COR-L47 (cell line): ENCODE measurements at regions not wholly inside any gene's neighbourhood (a gene's known extent, or its start where the extent isn't known, plus 50 kb on each side); places are given as distances from the start of the nearest gene placed in this dataset.
"Not testable (repeated sequence)": the region's sequence is repeated elsewhere in the genome, so short reads cannot be mapped to it uniquely, and the experiment has no call there.

ENCODE experiments used
- DNase-seq: peaks from one replicate; lab custom pipeline; 2025; lab: John Stamatoyannopoulos, UW

- no peak for DNase-seq
These were observed 404.9 kb upstream of the MMS22L start for GRCh38 chr6:97687916-97688315.

GRCh38 chr6:97689078-97689754, 406.2 kb upstream of the MMS22L start:
- DNase-seq: no peak

DNA sequence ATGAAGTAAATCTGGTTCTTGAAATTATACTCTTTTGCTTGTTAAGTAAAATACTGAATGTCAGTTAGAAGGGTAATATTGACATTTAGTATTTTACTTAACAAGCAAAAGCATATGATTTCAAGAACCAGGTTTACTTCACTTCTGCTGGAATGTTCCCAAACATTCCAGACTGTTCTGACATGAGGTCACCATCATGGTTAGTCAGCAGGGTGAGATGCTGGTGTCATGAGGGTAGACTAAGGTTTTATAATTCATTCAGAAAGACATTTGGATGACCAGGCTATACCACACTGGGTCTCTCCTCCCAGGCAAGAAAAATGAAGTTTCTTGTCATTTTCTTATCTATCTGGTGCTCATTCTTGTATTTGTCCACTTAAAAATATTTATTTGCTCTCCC, 414.4 kb upstream of the MMS22L start:
- no peak for DNase-seq

DNA sequence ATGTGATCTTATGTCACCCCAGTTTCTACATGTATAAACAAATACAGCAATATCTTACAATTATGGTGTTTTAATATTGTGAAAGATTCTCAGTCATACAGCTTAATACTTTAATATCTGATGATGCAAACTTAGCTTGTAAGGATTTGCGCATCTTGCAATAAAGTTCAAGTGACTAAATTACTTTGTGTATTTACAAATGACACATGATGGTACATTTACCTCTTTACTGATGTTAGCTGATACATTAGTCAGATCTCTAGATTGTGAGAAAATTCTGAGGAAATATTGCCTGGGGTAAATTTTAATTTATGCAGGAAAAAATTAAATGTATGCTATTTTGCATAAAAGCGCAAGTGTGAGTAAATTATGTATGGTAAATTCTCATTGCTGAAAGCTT, 418.8 kb upstream of the MMS22L start:
- DNase-seq: no peak

GRCh38 chr6:97702248-97702647, 419.2 kb upstream of the MMS22L start:
- no peak for DNase-seq

DNA sequence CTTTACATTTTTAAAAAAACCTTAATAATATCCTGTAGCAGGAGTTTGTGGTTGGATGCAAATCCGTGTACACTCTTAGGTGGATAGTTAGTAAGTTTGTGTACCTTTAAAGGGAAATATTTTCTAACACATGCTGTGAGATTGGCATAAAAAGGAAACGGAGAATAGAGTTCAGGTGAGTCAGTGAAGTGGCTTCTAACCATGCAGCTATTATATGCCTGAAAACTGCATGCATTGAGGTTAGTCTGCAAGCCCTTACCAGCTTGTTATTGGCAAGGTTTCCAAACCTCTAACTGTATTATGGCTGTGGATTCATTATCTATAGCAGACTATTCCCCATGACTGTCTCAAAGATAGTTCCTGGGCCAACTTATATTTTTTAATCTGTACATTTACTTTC, 420.6 kb upstream of the MMS22L start:
- no peak for DNase-seq

DNA sequence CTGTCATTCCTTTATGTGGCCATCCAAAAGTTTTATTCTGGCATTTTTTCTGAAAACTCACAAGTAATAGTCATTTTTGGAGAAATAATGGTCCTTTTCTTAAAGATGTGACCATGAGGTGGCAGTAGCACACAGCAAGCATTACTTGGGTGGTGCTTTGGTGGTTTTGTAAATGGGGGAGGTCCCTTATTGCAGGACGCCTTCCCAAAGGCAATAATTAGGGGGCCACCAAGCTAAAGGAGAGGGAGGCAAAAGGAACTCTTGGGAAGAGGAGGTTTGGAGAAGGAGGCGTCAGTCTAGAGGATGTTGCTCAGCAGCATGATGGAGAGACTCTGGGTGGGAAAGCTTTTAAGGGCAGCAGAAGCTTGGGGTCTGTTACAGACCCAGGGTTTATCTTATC, 422.6 kb upstream of the MMS22L start:
- peak; percentile 9 for DNase-seq

DNA sequence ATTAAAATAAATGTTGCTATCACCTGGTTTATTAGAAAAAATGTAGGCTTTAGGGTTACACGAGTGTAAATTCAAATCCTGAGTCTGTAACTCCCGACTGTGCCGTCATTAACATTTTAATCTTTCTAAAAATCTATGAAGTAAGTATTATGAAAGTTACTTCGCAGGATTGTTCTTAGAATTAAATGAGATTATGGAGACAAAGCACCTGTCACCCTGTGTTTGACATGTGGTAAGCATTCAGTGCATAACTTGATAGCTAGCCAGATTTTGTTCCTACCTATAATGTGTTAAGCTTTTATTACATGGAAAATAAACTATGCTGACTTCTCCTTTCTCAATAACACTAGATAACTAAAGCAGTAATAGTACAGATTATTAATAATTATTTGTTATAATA, 429.7 kb upstream of the MMS22L start:
- DNase-seq: no peak

DNA sequence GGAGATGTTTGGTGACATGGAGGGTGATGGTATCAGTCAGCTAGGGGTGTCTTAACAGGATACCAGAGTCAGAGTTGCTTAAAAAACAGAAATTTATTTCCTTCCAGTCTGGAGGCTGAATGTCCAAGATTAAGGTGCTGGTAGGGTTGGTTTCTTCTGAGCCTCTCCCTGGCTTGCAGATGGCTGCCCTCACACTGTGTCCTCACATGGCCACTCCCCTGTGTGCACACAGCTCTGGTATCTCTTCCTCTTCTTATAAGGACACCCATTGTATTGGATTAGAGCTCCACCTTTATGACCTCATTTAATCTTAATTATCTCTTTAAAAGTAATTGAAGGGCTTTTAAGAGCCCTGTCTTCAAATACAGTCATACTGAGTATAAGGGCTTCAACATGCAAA, 431.8 kb upstream of the MMS22L start:
- DNase-seq: no peak

DNA sequence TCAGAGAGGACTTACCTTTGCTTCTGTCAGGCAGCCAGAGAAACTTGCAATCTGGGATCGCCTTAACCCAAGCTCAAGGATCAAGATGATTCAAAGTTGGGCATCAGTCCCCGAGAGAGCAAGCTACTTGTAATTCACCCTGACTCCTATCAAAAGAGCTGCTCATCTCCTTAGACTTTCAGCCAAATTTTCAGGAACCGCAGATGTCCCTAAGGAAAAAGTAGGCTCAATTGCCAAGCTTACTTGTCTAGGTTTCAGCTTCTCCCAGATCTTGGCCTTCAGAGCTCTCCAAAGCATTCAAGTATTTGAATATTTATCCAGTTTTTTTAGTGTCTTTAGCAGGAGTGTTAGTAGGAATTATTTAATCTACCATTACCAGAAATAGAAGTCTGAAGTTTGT, 434.1 kb upstream of the MMS22L start:
- DNase-seq: no peak

- DNase-seq: peak; percentile 49
These were observed 443.4 kb upstream of the MMS22L start for GRCh38 chr6:97726378-97726777.

DNA sequence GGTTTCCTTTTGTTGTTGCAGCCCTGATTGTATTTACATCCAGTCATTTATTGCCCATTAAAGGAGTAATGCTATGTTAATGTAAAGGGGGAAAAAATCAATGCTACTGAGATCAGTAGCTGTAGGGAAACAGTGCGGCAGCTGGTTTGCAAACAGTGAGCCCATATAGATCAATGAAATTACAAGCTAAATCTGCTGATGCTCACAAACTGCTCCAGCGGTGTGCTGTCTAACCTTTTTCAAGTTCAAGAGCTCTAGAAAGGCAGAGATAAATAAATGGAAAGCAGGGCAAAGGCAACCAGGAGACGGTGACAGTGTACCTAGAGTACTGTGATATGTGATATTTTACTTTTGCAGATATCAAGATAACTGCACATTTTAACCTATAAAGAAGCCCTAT, 449.0 kb upstream of the MMS22L start:
- DNase-seq: no peak

GRCh38 chr6:97757575-97757974, 474.6 kb upstream of the MMS22L start:
- DNase-seq: no peak

- DNase-seq: no peak
These were observed 482.4 kb upstream of the MMS22L start for GRCh38 chr6:97765461-97765860.

DNA sequence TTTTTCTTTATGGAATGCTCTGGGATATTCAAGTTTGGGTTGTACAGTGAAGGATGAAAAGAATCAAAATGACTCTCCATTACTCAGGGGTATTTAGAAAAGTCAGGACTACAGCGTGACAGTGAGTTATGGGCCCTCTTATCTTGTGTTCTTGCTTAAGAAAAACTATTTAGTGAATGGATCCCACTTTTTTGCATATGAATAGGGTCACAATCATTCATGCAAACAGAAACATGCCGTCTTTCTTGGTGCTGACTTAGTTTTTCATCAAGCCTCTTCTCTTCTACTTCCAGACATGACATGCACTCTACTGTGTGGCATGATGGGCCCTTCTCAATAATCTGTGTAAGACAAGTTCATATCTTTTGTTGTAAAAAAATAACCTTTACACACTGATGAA, 488.4 kb upstream of the MMS22L start:
- DNase-seq: no peak

- DNase-seq: no peak
These were observed 492.0 kb upstream of the MMS22L start for GRCh38 chr6:97775012-97775411.

DNA sequence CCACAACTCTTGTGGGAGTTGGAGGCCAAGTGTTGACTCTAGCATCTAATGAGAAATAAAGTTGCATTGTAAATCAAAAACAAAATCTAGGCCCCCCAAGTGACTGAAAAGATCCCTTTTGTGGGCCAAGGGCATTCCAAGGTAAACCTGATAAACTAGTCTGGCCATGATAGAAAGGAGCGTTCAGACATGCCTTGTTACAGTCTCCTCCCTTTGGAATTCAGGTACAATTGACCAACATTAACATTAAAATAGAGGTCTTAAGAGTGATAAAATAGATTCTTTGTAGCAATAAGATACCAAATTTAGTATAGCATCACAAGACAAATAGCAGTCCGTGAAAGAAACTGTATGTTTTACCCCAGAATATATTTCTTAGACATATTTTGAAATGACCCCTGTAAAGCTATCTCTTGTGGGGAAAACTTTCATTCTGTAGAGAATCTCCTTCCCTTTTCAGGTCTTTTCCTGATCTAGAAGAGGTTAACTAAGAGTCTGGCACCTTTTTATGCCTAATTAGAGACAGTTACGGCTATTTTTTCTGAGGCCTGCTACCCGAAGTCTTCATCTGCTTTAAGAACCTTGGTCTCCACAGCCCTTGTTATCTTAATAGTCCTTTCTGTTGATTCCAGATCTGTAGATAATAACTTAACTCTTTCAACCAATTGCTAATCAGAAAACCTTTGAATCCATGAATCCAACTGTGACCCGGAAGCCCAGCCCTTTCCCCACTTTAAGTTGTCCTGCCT, 495.4 kb upstream of the MMS22L start:
- DNase-seq: no peak

DNA sequence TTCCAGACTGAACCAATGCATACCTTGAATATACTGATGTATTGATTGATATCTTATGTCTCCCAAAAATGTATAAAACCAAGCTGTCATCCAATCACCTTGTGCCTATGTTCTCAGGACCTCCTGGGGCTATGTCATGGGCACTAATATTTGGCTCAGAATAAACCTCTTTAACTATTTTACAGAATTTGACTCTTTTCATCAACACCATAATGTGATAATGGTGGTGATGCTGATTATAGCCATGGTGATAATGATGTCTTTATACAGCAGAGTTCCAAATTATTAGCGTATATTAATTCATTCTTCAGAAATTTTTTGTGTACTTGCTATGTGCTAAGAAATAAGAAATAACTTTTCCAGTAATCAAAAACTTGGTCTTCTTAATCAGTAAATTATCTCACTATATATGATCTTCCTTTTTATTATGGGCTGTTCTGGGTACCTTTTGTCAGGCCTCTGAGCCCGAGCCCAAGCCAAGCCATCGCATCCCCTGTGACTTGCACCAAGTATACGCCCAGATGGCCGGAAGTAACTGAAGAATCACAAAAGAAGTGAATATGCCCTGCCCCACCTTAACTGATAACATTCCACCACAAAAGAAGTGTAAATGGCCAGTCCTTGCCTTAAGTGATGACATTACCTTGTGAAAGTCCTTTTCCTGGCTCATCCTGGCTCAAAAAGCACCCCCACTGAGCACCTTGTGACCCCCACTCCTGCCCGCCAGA, 496.2 kb upstream of the MMS22L start:
- DNase-seq: not testable (repeated sequence)

DNA sequence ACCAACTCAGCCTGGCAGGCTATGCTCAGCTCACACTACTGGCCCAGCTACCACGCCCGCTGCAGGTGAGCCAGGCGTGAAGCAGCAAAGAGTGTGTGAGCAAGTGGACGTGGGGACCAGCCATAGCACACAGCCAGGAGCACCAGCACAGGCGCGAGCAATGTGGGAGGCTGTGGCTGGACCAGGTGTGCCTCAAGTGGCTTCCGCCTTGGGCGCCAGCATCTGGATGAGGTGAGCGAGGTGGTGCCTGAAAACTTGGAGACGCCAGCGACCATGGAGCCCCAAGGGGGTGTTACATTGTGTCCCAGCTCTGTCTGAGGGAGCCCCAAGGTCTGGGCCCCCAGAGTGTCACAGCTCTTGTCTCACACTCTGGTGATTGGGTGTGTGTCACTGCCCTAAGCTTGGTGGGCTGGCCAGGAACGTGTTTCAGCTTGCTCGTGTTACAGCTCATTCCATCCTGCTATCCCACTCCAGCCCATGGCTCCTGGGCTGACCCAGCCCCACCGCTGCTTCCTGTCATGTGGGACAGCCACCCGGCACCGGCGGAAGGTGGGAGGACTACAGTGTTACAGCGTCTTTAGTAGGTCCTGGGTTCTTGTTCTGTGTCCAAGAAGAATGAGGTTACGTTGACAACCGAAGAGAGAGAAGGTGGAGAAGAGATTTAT, 508.0 kb upstream of the MMS22L start:
- DNase-seq: no peak

GRCh38 chr6:97805596-97805995, 522.6 kb upstream of the MMS22L start:
- no peak for DNase-seq

DNA sequence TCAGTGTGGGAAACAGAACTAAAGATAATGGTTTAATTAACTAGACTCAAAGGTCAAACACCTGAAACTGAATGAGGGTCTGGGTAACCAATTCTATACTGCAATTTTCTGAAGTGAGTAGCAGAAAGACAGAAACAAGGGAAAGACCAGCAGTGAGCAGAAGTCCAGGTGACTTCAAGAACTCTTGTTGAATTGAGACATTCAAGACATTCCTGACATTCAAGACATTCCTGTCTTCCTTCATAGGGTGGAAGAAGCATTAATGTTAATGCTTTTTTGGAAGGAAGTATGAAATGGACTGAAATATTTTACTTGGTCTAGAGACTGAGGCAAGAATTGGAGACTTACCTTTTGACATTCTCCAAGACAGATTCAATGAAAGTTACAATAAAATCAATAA, 529.9 kb upstream of the MMS22L start:
- DNase-seq: no peak

GRCh38 chr6:97813889-97814567, 531.0 kb upstream of the MMS22L start:
- no peak for DNase-seq
